ENCODE measurements at regions not wholly inside any gene's neighbourhood (a gene's known extent, or its start where the extent isn't known, plus 50 kb on each side); places are given as distances from the start of the nearest gene placed in this dataset.

- no peaks in the 10 kb centered on the region for H3K9me2 ChIP-seq (ENCODE audit: low read depth, low read length)
- H4K20me1 ChIP-seq (ENCODE audit: insufficient read depth, low read length), result no peaks in the 10 kb centered on the region
- H3K4me1 ChIP-seq (ENCODE audit: insufficient read depth, low read length, severe bottlenecking), result no peaks in the 10 kb centered on the region
- no peaks in the 10 kb centered on the region for H3K27me3 ChIP-seq (ENCODE audit: insufficient read depth, low read length)
- H3F3A ChIP-seq (ENCODE audit: insufficient read depth, low read length), result no peaks in the 10 kb centered on the region
- no peak overlapping the region for H3K4me2 ChIP-seq (ENCODE audit: low read length)
- no peaks in the 10 kb centered on the region for H3K36me3 ChIP-seq (ENCODE audit: insufficient read depth, low read length)
- no peak overlapping the region for H2AFZ ChIP-seq (ENCODE audit: low read length)
- H3K27ac ChIP-seq (ENCODE audit: low read depth, low read length, poor library complexity, severe bottlenecking), result no peak overlapping the region
- H3K4me3 ChIP-seq (ENCODE audit: low read depth, low read length, poor library complexity, severe bottlenecking), result no peak overlapping the region
- no peak for TF ChIP-seq CTCF (IDR thresholded peaks at IDR 0.05; ENCODE audit: low read length)
- no peak for TF ChIP-seq EZH2 (IDR thresholded peaks at IDR 0.05; ENCODE audit: borderline replicate concordance, low read length)
- no peaks in the 10 kb centered on the region for H3K9me3 ChIP-seq (ENCODE audit: low read length)
- no peak overlapping the region for H3K9ac ChIP-seq (ENCODE audit: low read length)
- H3K79me2 ChIP-seq (ENCODE audit: insufficient read depth, low read length), result no peaks in the 10 kb centered on the region
These were observed 183.1 kb downstream of the ALG10 start for GRCh38 chr12:34205401-34205800.

GRCh38 chr12:34206061-34206785 is 183.9 kb downstream of the ALG10 start:
- H3K4me2 ChIP-seq (ENCODE audit: low read length), result no peak overlapping the region
- H4K20me1 ChIP-seq (ENCODE audit: insufficient read depth, low read length), result no peaks in the 10 kb centered on the region
- H3K9me2 ChIP-seq (ENCODE audit: low read depth, low read length), result no peaks in the 10 kb centered on the region
- no peaks in the 10 kb centered on the region for H3K27me3 ChIP-seq (ENCODE audit: insufficient read depth, low read length)
- H3K9ac ChIP-seq (ENCODE audit: low read length), result no peak overlapping the region
- H3K36me3 ChIP-seq (ENCODE audit: insufficient read depth, low read length), result no peaks in the 10 kb centered on the region
- H3K9me3 ChIP-seq (ENCODE audit: low read length), result no peaks in the 10 kb centered on the region
- H3K27ac ChIP-seq (ENCODE audit: low read depth, low read length, poor library complexity, severe bottlenecking), result no peak overlapping the region
- no peaks in the 10 kb centered on the region for H3F3A ChIP-seq (ENCODE audit: insufficient read depth, low read length)
- H3K4me3 ChIP-seq (ENCODE audit: low read depth, low read length, poor library complexity, severe bottlenecking), result no peak overlapping the region
- TF ChIP-seq EZH2 (IDR thresholded peaks at IDR 0.05; ENCODE audit: borderline replicate concordance, low read length) (no peak), CTCF (IDR thresholded peaks at IDR 0.05; ENCODE audit: low read length) (no peak)
- no peak overlapping the region for H2AFZ ChIP-seq (ENCODE audit: low read length)
- H3K79me2 ChIP-seq (ENCODE audit: insufficient read depth, low read length), result no peaks in the 10 kb centered on the region
- no peaks in the 10 kb centered on the region for H3K4me1 ChIP-seq (ENCODE audit: insufficient read depth, low read length, severe bottlenecking)

- Histone ChIP-seq H3K27me3 (ENCODE audit: insufficient read depth, low read length) (no peaks in the 10 kb centered on the region), H3K4me2 (ENCODE audit: low read length) (no peak overlapping the region), H3K27ac (ENCODE audit: low read depth, low read length, poor library complexity, severe bottlenecking) (no peak overlapping the region), H3K9me2 (ENCODE audit: low read depth, low read length) (no peaks in the 10 kb centered on the region), H3K4me1 (ENCODE audit: insufficient read depth, low read length, severe bottlenecking) (no peaks in the 10 kb centered on the region), H3K9me3 (ENCODE audit: low read length) (no peaks in the 10 kb centered on the region), H4K20me1 (ENCODE audit: insufficient read depth, low read length) (no peaks in the 10 kb centered on the region), H3F3A (ENCODE audit: insufficient read depth, low read length) (no peaks in the 10 kb centered on the region), H3K36me3 (ENCODE audit: insufficient read depth, low read length) (no peaks in the 10 kb centered on the region), H3K9ac (ENCODE audit: low read length) (no peak overlapping the region), H2AFZ (ENCODE audit: low read length) (no peak overlapping the region), H3K79me2 (ENCODE audit: insufficient read depth, low read length) (no peaks in the 10 kb centered on the region), H3K4me3 (ENCODE audit: low read depth, low read length, poor library complexity, severe bottlenecking) (no peak overlapping the region)
- TF ChIP-seq EZH2 (IDR thresholded peaks at IDR 0.05; ENCODE audit: borderline replicate concordance, low read length) (no peak), CTCF (IDR thresholded peaks at IDR 0.05; ENCODE audit: low read length) (no peak)
These were observed 185.6 kb downstream of the ALG10 start for GRCh38 chr12:34207858-34208257.
